ENCODE measurements at regions not wholly inside any gene's neighbourhood (a gene's known extent, or its start where the extent isn't known, plus 50 kb on each side); places are given as distances from the start of the nearest gene placed in this dataset.

DNA sequence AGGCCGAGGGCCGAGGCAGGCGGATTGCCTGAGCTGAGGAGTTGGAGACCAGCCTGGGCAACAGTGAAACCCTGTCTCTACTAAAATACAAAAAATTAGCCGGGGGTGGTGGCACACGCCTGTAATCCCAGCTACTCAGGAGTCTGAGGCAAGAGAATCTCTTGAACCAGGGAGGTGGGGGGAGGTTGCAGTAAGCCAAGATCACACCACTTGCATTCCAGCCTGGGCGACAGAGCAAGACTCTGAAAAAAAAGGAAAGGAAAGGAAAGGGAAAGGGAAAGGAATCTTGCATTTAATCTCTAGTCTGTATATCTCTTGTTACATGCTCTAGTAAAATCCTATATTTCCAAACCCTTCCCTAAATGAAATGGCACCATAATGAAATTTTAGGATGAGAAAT lies 328.3 kb upstream of the ADGRL2 start:
- TF ChIP-seq, protein P1, sequence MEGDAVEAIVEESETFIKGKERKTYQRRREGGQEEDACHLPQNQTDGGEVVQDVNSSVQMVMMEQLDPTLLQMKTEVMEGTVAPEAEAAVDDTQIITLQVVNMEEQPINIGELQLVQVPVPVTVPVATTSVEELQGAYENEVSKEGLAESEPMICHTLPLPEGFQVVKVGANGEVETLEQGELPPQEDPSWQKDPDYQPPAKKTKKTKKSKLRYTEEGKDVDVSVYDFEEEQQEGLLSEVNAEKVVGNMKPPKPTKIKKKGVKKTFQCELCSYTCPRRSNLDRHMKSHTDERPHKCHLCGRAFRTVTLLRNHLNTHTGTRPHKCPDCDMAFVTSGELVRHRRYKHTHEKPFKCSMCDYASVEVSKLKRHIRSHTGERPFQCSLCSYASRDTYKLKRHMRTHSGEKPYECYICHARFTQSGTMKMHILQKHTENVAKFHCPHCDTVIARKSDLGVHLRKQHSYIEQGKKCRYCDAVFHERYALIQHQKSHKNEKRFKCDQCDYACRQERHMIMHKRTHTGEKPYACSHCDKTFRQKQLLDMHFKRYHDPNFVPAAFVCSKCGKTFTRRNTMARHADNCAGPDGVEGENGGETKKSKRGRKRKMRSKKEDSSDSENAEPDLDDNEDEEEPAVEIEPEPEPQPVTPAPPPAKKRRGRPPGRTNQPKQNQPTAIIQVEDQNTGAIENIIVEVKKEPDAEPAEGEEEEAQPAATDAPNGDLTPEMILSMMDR (IDR thresholded peaks at IDR 0.05) = no peak
- no peak for TF ChIP-seq POLR2A (IDR thresholded peaks at IDR 0.05)
- no peak for TF ChIP-seq POLR2AphosphoS5 (IDR thresholded peaks at IDR 0.05)

Data from breast epithelium (tissue), 3 donors.